SK-N-SH (cell line): ENCODE measurements at regions not wholly inside any gene's neighbourhood (a gene's known extent, or its start where the extent isn't known, plus 50 kb on each side); places are given as distances from the start of the nearest gene placed in this dataset.

ENCODE experiments used
- CTCF ChIA-PET: fragments of 300-600, 350-600 bp; formaldehyde crosslinking; extraction: SDS; loops from one replicate; lab custom pipeline; 2021; lab: Yijun Ruan, JAX
- POLR2A ChIA-PET: fragments of 350-600 bp; sonication (Branson Sonifier 250); formaldehyde crosslinking; extraction: SDS; loops from one replicate; lab custom pipeline; 2020; ENCODE audit warnings: antibody characterized with exemption, inconsistent platforms; lab: Yijun Ruan, JAX
- DNase-seq: peaks from one replicate; pipeline ENCODE4 v3.0.0; 2012
- H2AFZ ChIP-seq: fragments of 200-600 bp; sonication (generic); 2 replicates; pipeline ENCODE4 v1.8.1; 2016; ENCODE audit warnings: antibody characterized with exemption, mild to moderate bottlenecking, low read depth
- H3F3A ChIP-seq: fragments of 200-600 bp; sonication (generic); replicated peaks from 2 replicates; pipeline ENCODE3; 2016; ENCODE audit warnings: antibody characterized with exemption, mild to moderate bottlenecking; ENCODE audit not compliant: insufficient read depth
- H3K27ac ChIP-seq, 2 experiments: fragments of 200-500 bp in 1 of 2; fragments of 200-600 bp in 1 of 2; sonication (Bioruptor generic) in 1 of 2; sonication (generic), shearing (Covaris generic) in 1 of 2; 2 replicates each; pipeline versions ENCODE4 v1.5.1 to v1.6.1; 2014 to 2016; ENCODE audit warnings: low read depth in 2 of 2, inconsistent platforms in 1 of 2, low read length in 1 of 2, mild to moderate bottlenecking in 1 of 2, mixed read lengths in 1 of 2
- H3K27me3 ChIP-seq: fragments of 200-600 bp; sonication (generic), shearing (Covaris generic); 2 replicates; pipeline ENCODE4 v1.6.1; 2016; ENCODE audit warnings: mixed run types; ENCODE audit not compliant: insufficient read depth
- H3K36me3 ChIP-seq, 2 experiments: fragments of 200-500 bp in 1 of 2; fragments of 200-600 bp in 1 of 2; sonication (Bioruptor generic) in 1 of 2; sonication (generic) in 1 of 2; replicated peaks in 1 of 2; 2 replicates each; pipeline versions ENCODE3 to v1.5.1; 2014 to 2016; ENCODE audit warnings: low read length in 1 of 2, mild to moderate bottlenecking in 1 of 2; ENCODE audit not compliant: insufficient read depth in 2 of 2, control insufficient read depth in 1 of 2
- H3K4me1 ChIP-seq, 2 experiments: fragments of 200-500 bp in 1 of 2; fragments of 200-600 bp in 1 of 2; sonication (Bioruptor generic) in 1 of 2; sonication (generic), shearing (Covaris generic) in 1 of 2; 2 replicates each; pipeline versions ENCODE4 v1.5.1 to v1.6.1; 2014 to 2016; ENCODE audit warnings: low read depth in 1 of 2, low read length in 1 of 2, mixed run types in 1 of 2; ENCODE audit not compliant: insufficient read depth in 2 of 2, control insufficient read depth in 1 of 2
- H3K4me2 ChIP-seq: fragments of 200-600 bp; sonication (generic), shearing (Covaris generic); 2 replicates; pipeline ENCODE4 v1.6.1; 2017; ENCODE audit warnings: mixed run types
- H3K4me3 ChIP-seq, 2 experiments: fragments of 200-500 bp in 1 of 2; fragments of 200-600 bp in 1 of 2; sonication (Bioruptor generic) in 1 of 2; sonication (generic), shearing (Covaris generic) in 1 of 2; 2 replicates each; pipeline versions ENCODE4 v1.5.1 to v1.8.1; 2014 to 2016; ENCODE audit warnings: low read depth in 2 of 2, inconsistent platforms in 1 of 2, low read length in 1 of 2, mild to moderate bottlenecking in 1 of 2, mixed read lengths in 1 of 2, moderate library complexity in 1 of 2
- H3K79me2 ChIP-seq: fragments of 200-600 bp; sonication (generic); 2 replicates; pipeline ENCODE4 v1.8.1; 2017; ENCODE audit warnings: mild to moderate bottlenecking; ENCODE audit not compliant: insufficient read depth
- H3K9ac ChIP-seq: fragments of 200-600 bp; sonication (generic); 2 replicates; pipeline ENCODE4 v1.6.1; 2017; ENCODE audit warnings: mixed run types
- H3K9me2 ChIP-seq: fragments of 200-600 bp; sonication (generic); 2 replicates; pipeline ENCODE4 v1.6.1; 2017; ENCODE audit warnings: mixed run types
- H3K9me3 ChIP-seq: fragments of 200-600 bp; sonication (generic); 2 replicates; pipeline ENCODE4 v1.6.1; 2017; ENCODE audit warnings: mixed run types, mild to moderate bottlenecking, moderate library complexity
- H4K20me1 ChIP-seq: fragments of 200-600 bp; sonication (generic); 2 replicates; pipeline ENCODE4 v1.6.1; 2017; ENCODE audit warnings: mild to moderate bottlenecking, mixed run types; ENCODE audit not compliant: insufficient read depth
- CHD2 ChIP-seq: fragments of 150-350 bp; IDR thresholded peaks from 2 replicates; pipeline ENCODE4 v1.6.1; 2018; ENCODE audit warnings: low read length; ENCODE audit not compliant: partially characterized antibody
- CTCF ChIP-seq: fragments of 200-600 bp; sonication (generic); IDR thresholded peaks from 2 replicates; pipeline ENCODE4 v1.6.1; 2017; ENCODE audit warnings: antibody characterized with exemption, mild to moderate bottlenecking, moderate library complexity
- EZH2phosphoT487 ChIP-seq: fragments of 200-600 bp; sonication (generic); IDR thresholded peaks from 2 replicates; pipeline ENCODE4 v1.6.1; 2017; ENCODE audit warnings: low read depth, mixed run types, mild to moderate bottlenecking, antibody characterized with exemption, moderate library complexity, borderline replicate concordance
- FOSL2 ChIP-seq: IDR thresholded peaks from 2 replicates; pipeline ENCODE4 v1.4.0; 2012; ENCODE audit warnings: low read depth, mild to moderate bottlenecking, moderate library complexity, borderline replicate concordance
- GABPA ChIP-seq: IDR thresholded peaks from 2 replicates; pipeline ENCODE4 v1.4.0; 2012; ENCODE audit warnings: low read depth, mild to moderate bottlenecking
- IRF3 ChIP-seq: fragments of 150-350 bp; IDR thresholded peaks from 2 replicates; pipeline ENCODE4 v1.6.1; 2016; ENCODE audit warnings: mild to moderate bottlenecking, low read depth, low read length
- MAX ChIP-seq: IDR thresholded peaks from 2 replicates; pipeline ENCODE4 v1.4.0; 2012; ENCODE audit warnings: low read depth
- MEF2A ChIP-seq: IDR thresholded peaks from 2 replicates; pipeline ENCODE4 v1.4.0; 2012; ENCODE audit warnings: low read depth, borderline replicate concordance
- RAD21 ChIP-seq: IDR thresholded peaks from 2 replicates; pipeline ENCODE4 v1.6.1; 2012; ENCODE audit warnings: mild to moderate bottlenecking, low read length
- RCOR1 ChIP-seq: fragments of 150-350 bp; IDR thresholded peaks from 2 replicates; pipeline ENCODE4 v1.6.1; 2017; ENCODE audit warnings: antibody characterized with exemption, low read length
- REST ChIP-seq: IDR thresholded peaks from 2 replicates; pipeline ENCODE4 v1.6.1; 2012; ENCODE audit warnings: mild to moderate bottlenecking, low read depth, low read length, moderate library complexity
- RFX5 ChIP-seq: IDR thresholded peaks from 2 replicates; pipeline ENCODE4 v1.6.1; 2012; ENCODE audit warnings: mild to moderate bottlenecking, improper control_type of control experiment, low read length
- TAF1 ChIP-seq: IDR thresholded peaks from 2 replicates; pipeline ENCODE4 v1.6.1; 2012; ENCODE audit warnings: low read depth, mild to moderate bottlenecking, low read length, moderate library complexity, borderline replicate concordance
- TCF12 ChIP-seq: IDR thresholded peaks from 2 replicates; pipeline ENCODE4 v1.4.0; 2012
- USF1 ChIP-seq: IDR thresholded peaks from 2 replicates; pipeline ENCODE4 v1.4.0; 2012; ENCODE audit warnings: low read depth, borderline replicate concordance
- ZBTB33 ChIP-seq: IDR thresholded peaks from 2 replicates; pipeline ENCODE4 v1.4.0; 2012; ENCODE audit warnings: low read depth, borderline replicate concordance

GRCh38 chr5:91867799-91868198, 484.7 kb upstream of the ARRDC3 start:
- Histone ChIP-seq H4K20me1 (no peaks in the 10 kb centered on the region), H3K27ac (no peak overlapping the region), H3K4me1 (peaks cover 0 to 12% of the 10 kb centered on the region in 2 experiments; a peak in 2 of 4 replicates), H3K27me3 (no peaks in the 10 kb centered on the region), H3K9me2 (no peaks in the 10 kb centered on the region), H3K4me3 (no peak overlapping the region), H3K36me3 (no peaks in the 10 kb centered on the region), H3F3A (no peaks in the 10 kb centered on the region), H3K79me2 (no peaks in the 10 kb centered on the region), H3K9me3 (no peaks in the 10 kb centered on the region), H2AFZ (no peak overlapping the region), H3K9ac (no peak overlapping the region), H3K4me2 (no peak overlapping the region)
- no peak for DNase-seq
- CTCF ChIA-PET: no interaction called here
- POLR2A ChIA-PET: no interaction called here
- TF ChIP-seq REST (no peak), TAF1 (no peak)

- no peaks in the 10 kb centered on the region for H3K79me2 ChIP-seq
- H3K36me3 ChIP-seq: no peaks in the 10 kb centered on the region
- CTCF ChIA-PET: interaction anchor here (1.5 to 1.8 kb wide), 2 partner anchors 10 to 14 kb away, joined by 3 to 6 read pairs; no protein-coding TSS in a partner anchor
- TF ChIP-seq TAF1: no peak
- TF ChIP-seq CTCF: no peak
- TF ChIP-seq ZBTB33: no peak
- no peak for TF ChIP-seq GABPA
- TF ChIP-seq MAX: no peak
- no peak for TF ChIP-seq RAD21
- TF ChIP-seq USF1: no peak
- no peak for TF ChIP-seq EZH2phosphoT487
- no peak for TF ChIP-seq FOSL2
- no peak for TF ChIP-seq TCF12
- TF ChIP-seq RCOR1: no peak
- TF ChIP-seq RFX5: no peak
- no peak for TF ChIP-seq CHD2
- no peak for TF ChIP-seq MEF2A
- no peak for TF ChIP-seq IRF3
- TF ChIP-seq, all 33 proteins: peak for 0
- POLR2A ChIA-PET: no interaction called here
- Histone ChIP-seq H2AFZ (peak overlapping the region; percentile 45), H3K4me1 (peaks cover 0 to 12% of the 10 kb centered on the region in 2 experiments; a peak in 2 of 4 replicates), H3K9me2 (no peaks in the 10 kb centered on the region), H3K27me3 (no peaks in the 10 kb centered on the region), H4K20me1 (no peaks in the 10 kb centered on the region), H3K9me3 (no peaks in the 10 kb centered on the region), H3K4me3 (no peak overlapping the region), H3K9ac (no peak overlapping the region), H3K27ac (peak overlapping the region in 1 of 2 experiments; percentile 5; a peak in 1 of 4 replicates), H3F3A (no peaks in the 10 kb centered on the region), H3K4me2 (no peak overlapping the region)
- no peak for DNase-seq
Observed at GRCh38 chr5:91865915-91866314, 482.8 kb upstream of the ARRDC3 start.
